SH-SY5Y (cell line): ENCODE measurements at regions not wholly inside any gene's neighbourhood (a gene's known extent, or its start where the extent isn't known, plus 50 kb on each side); places are given as distances from the start of the nearest gene placed in this dataset.

Experiments
- GATA2 ChIP-seq: IDR thresholded peaks from 2 replicates; pipeline ENCODE4 v1.6.1; 2011; ENCODE audit warnings: mild to moderate bottlenecking, low read depth, low read length
- GATA3 ChIP-seq: IDR thresholded peaks from 2 replicates; pipeline ENCODE4 v1.6.1; 2011; ENCODE audit warnings: low read depth, mild to moderate bottlenecking, low read length, moderate library complexity

DNA sequence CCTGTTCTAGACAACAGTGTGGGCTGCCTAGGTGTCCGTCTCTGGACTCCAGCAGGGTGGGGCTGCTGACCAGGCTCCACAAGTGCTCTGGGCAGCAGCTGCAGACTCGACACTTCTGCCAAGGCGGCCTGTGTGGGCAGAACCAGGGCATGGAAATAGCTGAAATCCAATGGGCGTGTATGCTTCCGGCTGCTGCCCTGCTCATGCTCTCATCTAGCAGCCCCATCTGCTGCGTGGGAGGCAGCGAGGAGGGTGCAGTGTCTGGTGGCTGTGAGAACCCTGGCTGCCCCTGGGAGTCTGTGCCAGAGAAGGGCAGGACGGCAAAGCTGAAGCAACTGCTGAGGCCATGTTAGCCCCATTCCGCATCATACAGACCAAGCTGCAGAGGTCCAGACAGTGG lies 174.9 kb downstream of the SOX11 start:
- TF ChIP-seq GATA2 (no peak), GATA3 (no peak)
